ENCODE measurements at regions not wholly inside any gene's neighbourhood (a gene's known extent, or its start where the extent isn't known, plus 50 kb on each side); places are given as distances from the start of the nearest gene placed in this dataset.

- TF ChIP-seq NANOG (IDR thresholded peaks at IDR 0.05; ENCODE audit: borderline replicate concordance): no peak
- no peak for TF ChIP-seq EZH2 (IDR thresholded peaks at IDR 0.05; ENCODE audit: low read depth, unreplicated experiment)
- TF ChIP-seq CTCF (conservative IDR thresholded peaks at IDR 0.05; ENCODE audit: low read depth in 2 of 2): no peak
- no peak for TF ChIP-seq POLR2AphosphoS5 (IDR thresholded peaks at IDR 0.05; ENCODE audit: low read depth)
- TF ChIP-seq EZH2phosphoT487 (IDR thresholded peaks at IDR 0.05; ENCODE audit: unreplicated experiment): no peak
- no peak for TF ChIP-seq CREB1 (CRISPR knock-in tag; IDR thresholded peaks at IDR 0.05; ENCODE audit: low read depth)
- TF ChIP-seq REST (IDR thresholded peaks at IDR 0.05; ENCODE audit: unreplicated experiment): no peak
- TF ChIP-seq JUNB (IDR thresholded peaks at IDR 0.05; ENCODE audit: unreplicated experiment): no peak
- TF ChIP-seq ZNF114 (CRISPR knock-in tag; IDR thresholded peaks at IDR 0.05): no peak
- TF ChIP-seq ETS1 (IDR thresholded peaks at IDR 0.05): no peak
- no peak for TF ChIP-seq STAT1 (IDR thresholded peaks at IDR 0.05; ENCODE audit: unreplicated experiment)
- no peak for TF ChIP-seq ZNF331 (CRISPR knock-in tag; IDR thresholded peaks at IDR 0.05; ENCODE audit: low read depth)
Observed at GRCh38 chr7:89451911-89452310, 656.4 kb upstream of the TEX47 start.
